ENCODE measurements at regions not wholly inside any gene's neighbourhood (a gene's known extent, or its start where the extent isn't known, plus 50 kb on each side); places are given as distances from the start of the nearest gene placed in this dataset.

DNA sequence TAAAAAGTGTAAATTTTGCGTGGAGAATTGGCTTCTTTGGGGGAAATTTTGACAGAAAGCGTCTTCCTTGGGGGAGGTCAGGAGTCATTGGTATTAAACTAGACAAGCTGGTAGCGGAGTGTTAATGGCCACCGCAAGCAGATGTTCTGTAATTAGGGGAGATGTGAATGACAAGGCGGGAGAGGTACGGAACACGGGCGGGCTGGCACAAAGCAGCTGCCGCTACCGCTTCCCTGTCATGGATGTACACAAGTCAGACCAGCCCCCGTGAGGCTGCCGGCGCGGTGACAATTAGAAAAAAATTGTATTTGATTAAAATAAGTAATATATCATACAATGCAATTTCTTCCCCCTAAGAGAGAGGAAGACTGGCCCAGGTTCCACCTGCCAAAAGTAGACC, 501.6 kb downstream of the VRK1 start:
- DNase-seq (ENCODE audit: low read depth in 2 of 2): no peak

DNA sequence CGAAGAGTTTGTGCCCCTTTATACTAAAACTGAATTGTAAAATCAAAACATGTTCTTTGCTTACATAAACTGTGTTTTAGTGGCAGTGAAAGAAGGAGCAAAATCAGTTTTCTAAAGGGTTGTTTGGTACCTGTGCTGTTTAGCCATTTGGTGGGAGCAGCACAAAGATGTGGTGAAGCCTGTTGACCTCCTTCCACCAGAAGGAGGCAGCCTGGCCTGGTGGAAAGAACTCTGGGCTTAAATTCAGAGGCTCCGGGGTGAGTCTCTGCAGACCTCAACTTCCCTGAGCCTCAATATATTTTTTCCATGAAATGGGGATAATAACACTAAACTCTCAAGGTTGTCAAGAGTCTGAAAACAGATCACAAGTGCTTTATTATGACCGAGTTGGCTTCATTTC, 502.5 kb downstream of the VRK1 start:
- no peak for DNase-seq (ENCODE audit: low read depth in 2 of 2)

DNA sequence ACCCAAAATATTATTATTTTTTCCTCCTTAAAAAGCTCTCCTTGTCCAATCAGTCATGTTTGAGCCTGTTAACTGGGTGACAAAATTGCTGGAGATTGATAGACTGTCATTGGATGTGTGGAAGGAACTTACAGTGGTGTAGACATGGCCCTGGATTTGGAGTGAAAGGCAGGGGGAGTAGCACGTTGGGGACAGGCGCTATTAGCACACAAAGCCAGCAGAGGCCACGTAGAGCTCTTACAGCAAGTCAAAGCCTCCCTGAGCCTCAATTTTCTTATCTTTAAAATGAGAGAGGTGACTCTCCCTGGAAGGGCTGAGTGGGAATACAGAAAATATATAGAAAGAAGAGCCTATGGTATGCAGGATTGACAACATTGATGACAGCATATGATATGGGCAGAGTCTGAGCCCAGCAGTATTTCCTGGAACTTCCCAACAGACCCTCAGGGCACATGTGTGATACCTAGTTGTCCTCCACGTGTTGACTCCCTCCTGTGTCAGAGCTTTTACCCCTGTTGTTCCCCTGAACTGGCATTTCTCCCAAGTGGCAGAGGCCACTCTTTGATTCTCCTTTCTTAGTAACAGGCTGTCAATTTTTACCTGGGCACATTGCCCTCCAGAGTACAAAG, 504.9 kb downstream of the VRK1 start:
- DNase-seq (ENCODE audit: low read depth in 2 of 2): no peak

DNA sequence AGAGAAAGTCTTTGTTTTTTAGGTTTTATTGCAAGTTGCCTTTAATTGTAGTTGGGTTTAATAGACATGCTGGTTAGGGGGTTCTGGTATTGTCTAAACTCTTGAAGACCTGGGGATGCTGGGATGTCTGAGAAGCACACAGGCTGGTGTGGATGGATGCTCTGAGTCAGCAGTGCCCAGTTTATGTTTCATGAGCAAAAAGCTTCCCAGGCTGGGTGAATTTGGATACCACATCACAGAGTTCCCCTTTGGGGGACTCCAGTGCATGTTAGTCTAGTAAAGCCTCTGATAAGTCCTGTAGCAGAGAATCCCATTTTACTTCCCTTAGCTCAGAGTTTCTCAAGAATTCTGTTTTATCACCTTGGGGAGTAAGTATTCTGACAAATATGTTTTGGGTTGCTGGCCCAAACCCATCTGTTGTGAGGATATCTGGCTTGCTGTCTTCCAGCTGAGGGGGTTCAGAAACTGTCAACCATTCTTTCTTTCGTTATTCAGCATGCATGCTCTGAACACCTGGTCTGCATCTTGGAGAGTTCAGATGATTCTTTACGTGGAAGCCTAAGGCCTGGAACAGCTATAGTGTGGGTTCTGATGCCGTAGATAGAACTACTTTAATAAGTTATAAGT, 509.1 kb downstream of the VRK1 start:
- no peak for DNase-seq (ENCODE audit: low read depth in 2 of 2)

DNA sequence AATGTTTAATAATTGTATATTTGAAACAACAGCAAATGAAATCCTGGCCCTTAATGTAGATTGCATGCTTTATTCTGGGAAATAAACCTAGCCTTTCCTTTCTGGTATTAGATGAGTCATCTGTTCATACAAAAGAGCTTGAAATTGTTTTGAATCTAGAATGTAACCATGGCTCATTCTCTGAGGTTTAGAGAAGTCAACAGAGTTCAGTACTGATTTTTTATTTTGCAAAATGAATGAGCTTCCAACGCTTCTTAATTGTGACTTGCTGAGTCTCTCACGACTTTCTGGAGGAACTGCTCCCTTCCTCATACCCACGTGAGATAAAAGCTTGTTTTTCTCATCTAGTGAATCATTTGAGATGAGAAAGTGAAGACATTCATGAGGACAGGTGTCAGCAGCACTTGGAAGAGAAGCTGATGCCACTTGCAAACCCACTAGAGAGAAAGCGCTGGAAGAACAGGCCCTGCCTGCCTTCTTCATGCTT, 509.6 kb downstream of the VRK1 start:
- DNase-seq (ENCODE audit: low read depth in 2 of 2): no peak

DNA sequence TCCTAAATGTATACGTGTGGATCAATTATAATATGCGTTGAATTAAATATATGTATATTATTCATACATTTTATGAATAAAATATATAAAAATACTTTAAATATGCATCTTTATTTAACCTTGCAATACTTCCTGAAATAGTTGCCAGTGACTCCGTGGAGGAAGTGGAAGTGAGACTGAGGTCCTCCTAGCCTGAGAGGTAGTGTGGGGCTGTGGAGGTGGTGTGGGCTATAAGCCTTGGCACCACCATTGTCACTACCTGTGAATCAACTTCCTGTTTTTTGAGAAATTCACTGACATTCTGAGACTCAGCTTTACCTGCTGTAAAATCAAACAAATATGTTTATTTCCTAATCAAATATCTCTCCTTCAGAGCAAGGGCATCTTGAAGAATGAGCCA, 514.2 kb downstream of the VRK1 start:
- DNase-seq (ENCODE audit: low read depth in 2 of 2): no peak

GRCh38 chr14:97312910-97313309, 515.7 kb downstream of the VRK1 start:
- DNase-seq (ENCODE audit: low read depth in 2 of 2): no peak

- no peak for DNase-seq (ENCODE audit: low read depth in 2 of 2)
Observed at GRCh38 chr14:97315790-97316189, 518.6 kb downstream of the VRK1 start.

GRCh38 chr14:97318380-97318779, 521.2 kb downstream of the VRK1 start:
- no peak for DNase-seq (ENCODE audit: low read depth in 2 of 2)

DNA sequence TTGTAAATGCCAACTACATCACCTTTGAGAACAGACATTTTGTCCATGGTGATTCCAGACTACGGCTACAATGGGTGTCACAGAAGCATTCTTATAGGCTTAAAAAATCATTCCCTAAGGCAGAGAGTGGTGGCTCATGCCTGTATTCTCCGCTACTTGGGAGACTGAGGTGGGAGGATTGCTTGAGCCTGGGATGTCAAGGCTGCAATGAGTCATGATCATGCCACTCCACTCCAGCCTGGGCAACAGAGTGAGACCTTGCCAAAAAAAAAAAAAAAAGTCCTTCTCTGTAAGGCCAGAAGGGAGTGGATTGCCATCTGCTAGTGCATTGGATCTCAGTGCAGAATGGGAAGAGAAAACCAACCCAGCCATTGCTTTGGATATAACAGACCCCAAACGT, 522.5 kb downstream of the VRK1 start:
- DNase-seq (ENCODE audit: low read depth in 2 of 2): no peak

- no peak for DNase-seq (ENCODE audit: low read depth in 2 of 2)
Observed at GRCh38 chr14:97328743-97329142, 531.6 kb downstream of the VRK1 start.

GRCh38 chr14:97329701-97330100, 532.5 kb downstream of the VRK1 start:
- DNase-seq (ENCODE audit: low read depth in 2 of 2): no peak

DNA sequence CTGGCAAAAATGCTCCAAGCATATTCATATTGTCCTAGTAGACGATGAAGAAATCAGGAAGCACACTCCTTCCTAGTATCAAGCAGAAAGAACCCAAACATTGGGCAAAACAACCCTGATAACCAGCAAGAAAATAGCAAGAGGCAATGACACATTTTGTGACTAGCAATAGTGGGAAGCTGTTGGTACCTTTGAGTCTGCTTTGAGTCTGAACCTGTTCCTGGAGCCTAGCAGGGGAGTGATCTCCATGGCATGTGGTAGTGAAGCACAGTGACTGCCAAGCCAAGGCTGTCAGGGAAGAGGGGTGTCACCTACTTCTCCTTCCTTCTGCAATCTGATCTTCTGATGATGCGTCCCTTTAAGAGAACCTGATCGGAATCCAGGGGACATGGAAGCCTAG, 533.9 kb downstream of the VRK1 start:
- DNase-seq (ENCODE audit: low read depth in 2 of 2): no peak

- no peak for DNase-seq (ENCODE audit: low read depth in 2 of 2)
Observed at GRCh38 chr14:97331526-97331925, 534.3 kb downstream of the VRK1 start.

DNA sequence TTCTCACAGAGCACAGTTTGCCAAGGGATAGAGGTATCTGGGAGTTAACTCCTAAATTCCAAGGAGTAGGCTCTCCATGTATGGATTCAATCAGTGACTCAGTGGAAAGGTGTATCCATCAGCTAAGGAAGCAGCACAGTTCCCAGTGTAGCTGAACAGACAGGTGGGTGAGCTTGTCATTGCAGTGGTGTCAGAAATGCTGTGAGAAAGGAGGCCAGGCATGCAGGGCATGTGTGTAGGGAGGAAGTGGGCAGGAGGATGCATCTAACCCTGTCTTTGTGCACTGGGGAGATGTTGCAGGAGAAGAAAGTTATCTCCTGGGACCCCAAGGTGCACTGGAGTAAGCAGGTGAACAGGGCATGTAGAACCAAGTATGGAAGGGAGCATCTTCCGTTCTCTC, 539.0 kb downstream of the VRK1 start:
- DNase-seq (ENCODE audit: low read depth in 2 of 2): no peak

GRCh38 chr14:97336816-97337215, 539.6 kb downstream of the VRK1 start:
- no peak for DNase-seq (ENCODE audit: low read depth in 2 of 2)

DNA sequence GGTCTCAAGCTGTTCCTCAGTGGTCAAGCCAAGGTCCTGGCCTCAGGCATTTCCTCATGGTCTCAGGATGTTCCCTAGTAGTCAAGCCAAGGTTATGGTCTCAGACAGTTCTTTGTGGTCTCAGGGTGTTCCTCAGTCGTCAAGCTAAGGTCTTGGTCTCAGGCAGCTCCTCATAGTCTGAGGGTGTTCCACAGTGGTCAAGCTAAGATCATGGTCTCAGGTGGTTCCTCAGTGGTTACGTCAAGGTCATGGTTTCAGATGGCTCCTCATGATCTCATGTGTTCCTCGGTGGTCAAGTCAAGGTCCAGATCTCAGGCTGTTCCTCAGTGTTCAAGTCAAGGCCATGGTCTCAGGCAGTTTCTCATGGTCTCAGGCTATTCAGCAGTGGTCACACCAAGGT, 540.1 kb downstream of the VRK1 start:
- DNase-seq (ENCODE audit: low read depth in 2 of 2): no peak

DNA sequence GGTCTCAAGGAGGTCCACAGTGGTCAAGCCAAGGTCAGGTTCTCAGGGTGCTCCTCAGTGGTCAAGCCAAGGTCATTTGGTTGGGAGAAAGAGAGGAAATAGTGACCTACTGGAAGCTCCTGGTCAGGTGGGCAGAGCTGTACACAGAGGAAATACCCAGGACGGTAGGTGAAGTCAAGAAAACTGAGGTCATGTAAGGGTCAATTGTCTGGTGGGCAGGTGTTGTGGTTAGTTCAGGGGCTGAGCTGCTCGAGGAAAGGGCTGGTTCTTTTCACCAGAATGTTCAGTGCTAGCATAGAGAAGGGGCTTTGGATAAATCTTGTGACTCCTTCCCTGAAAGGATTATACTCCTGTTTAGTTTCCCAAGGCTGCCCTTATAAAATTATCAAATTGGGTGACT, 540.5 kb downstream of the VRK1 start:
- DNase-seq (ENCODE audit: low read depth in 2 of 2): no peak

DNA sequence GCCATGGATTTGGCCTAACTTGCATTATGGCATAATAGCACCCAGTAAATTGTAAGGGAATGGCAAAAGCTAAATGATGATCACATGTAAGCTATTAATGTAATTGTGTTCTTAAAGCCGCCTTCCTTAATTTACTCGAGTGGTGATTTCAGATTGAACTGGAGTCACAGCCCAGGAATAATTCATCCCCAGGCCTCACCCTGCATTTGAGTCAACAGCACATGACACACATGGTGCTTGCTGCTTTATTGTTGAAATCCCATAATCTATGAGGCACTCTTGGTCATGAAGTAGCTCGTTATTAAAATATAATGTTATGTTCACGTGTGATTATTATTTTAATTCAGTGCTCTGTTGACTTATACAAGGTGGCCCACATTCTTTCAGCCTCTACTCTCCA, 547.5 kb downstream of the VRK1 start:
- DNase-seq (ENCODE audit: low read depth in 2 of 2): no peak

GRCh38 chr14:97346675-97347074, 549.5 kb downstream of the VRK1 start:
- no peak for DNase-seq (ENCODE audit: low read depth in 2 of 2)

GRCh38 chr14:97349463-97349862, 552.3 kb downstream of the VRK1 start:
- DNase-seq (ENCODE audit: low read depth in 2 of 2): no peak

- DNase-seq (ENCODE audit: low read depth in 2 of 2): no peak
Observed at GRCh38 chr14:97349946-97350345, 552.8 kb downstream of the VRK1 start.

DNA sequence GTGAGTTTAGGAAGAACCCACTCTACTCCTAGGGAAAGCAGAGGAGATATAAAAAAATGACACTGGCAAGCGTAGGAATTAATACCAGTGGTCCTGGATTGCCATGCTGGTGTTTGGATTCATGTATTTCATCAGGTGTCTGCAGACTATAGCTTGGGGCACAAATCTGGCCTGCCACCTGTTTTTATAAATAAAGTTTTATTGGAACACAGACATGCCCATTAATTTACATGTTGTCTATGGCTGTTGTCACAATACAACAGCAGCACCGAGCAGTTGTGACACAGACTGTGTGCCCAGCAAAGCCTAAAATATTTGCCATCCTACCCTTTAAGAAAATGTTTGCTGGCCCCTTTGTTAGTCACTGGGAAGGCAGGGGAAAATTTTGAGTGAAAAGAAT, 553.2 kb downstream of the VRK1 start:
- DNase-seq (ENCODE audit: low read depth in 2 of 2): no peak
